ENCODE measurements at regions not wholly inside any gene's neighbourhood (a gene's known extent, or its start where the extent isn't known, plus 50 kb on each side); places are given as distances from the start of the nearest gene placed in this dataset.

GRCh38 chr3:194212845-194213331 is 76.9 kb downstream of the HES1 start:
- TF ChIP-seq POLR2A (IDR thresholded peaks at IDR 0.05; ENCODE audit: low read depth, low read length) = no peak
- no peak for TF ChIP-seq TAF1 (IDR thresholded peaks at IDR 0.05; ENCODE audit: borderline replicate concordance, low read depth, low read length)
